HepG2 (cell line): ENCODE measurements at regions not wholly inside any gene's neighbourhood (a gene's known extent, or its start where the extent isn't known, plus 50 kb on each side); places are given as distances from the start of the nearest gene placed in this dataset.

ENCODE experiments used
- CREB1 ChIP-seq, 2 experiments: fragments of 450-650 bp in 1 of 2; IDR thresholded peaks; 2 replicates each; pipeline ENCODE4 v1.6.1; 2016 to 2017; ENCODE audit warnings: control low read depth in 1 of 2, mild to moderate bottlenecking in 1 of 2, missing compliant biosample characterization in 1 of 2, missing genetic modification characterization in 1 of 2
- CREM ChIP-seq, 2 experiments: sonication (generic) in 1 of 2; formaldehyde crosslinking in 1 of 2; IDR thresholded peaks; 2 replicates each; pipeline versions ENCODE4 v1.4.0 to v1.6.1; 2016 to 2020; ENCODE audit warnings: antibody characterized with exemption in 1 of 2, mild to moderate bottlenecking in 1 of 2, missing genetic modification reagents in 1 of 2
- FIP1L1 ChIP-seq: fragments of 200-400 bp; formaldehyde crosslinking; IDR thresholded peaks from 2 replicates; pipeline ENCODE4 v1.6.1; 2018; ENCODE audit warnings: low read depth, mild to moderate bottlenecking, low read length, moderate library complexity, borderline replicate concordance; ENCODE audit not compliant: insufficient read depth
- FOXP1 ChIP-seq, 2 experiments: fragments of 450-650 bp in 1 of 2; IDR thresholded peaks; 2 replicates each; pipeline ENCODE4 v1.6.1; 2017 to 2018; ENCODE audit warnings: antibody characterized with exemption in 1 of 2
- MAZ ChIP-seq, 2 experiments: sonication (generic) in 1 of 2; formaldehyde crosslinking in 1 of 2; IDR thresholded peaks; 2 replicates each; pipeline versions ENCODE4 v1.5.0 to v1.6.1; 2012 to 2020; ENCODE audit warnings: low read depth in 2 of 2, mild to moderate bottlenecking in 2 of 2, borderline replicate concordance in 1 of 2, improper control_type of control experiment in 1 of 2, low read length in 1 of 2, missing genetic modification reagents in 1 of 2, moderate library complexity in 1 of 2
- MEIS2 ChIP-seq: sonication (generic); formaldehyde crosslinking; IDR thresholded peaks from 2 replicates; pipeline ENCODE4 v1.9.0; 2021; ENCODE audit warnings: mild to moderate bottlenecking, missing genetic modification reagents
- POLR2A ChIP-seq, 2 experiments: IDR thresholded peaks; 2 replicates each; pipeline ENCODE4 v1.6.1; 2011; ENCODE audit warnings: low read depth in 2 of 2, low read length in 2 of 2, mild to moderate bottlenecking in 1 of 2, moderate library complexity in 1 of 2; ENCODE audit not compliant: insufficient read depth in 1 of 2
- RAD21 ChIP-seq: fragments of 450-650 bp; formaldehyde crosslinking; IDR thresholded peaks from 2 replicates; pipeline ENCODE4 v1.5.0; 2020; ENCODE audit warnings: mild to moderate bottlenecking
- SMC3 ChIP-seq: IDR thresholded peaks from 2 replicates; pipeline ENCODE4 v1.6.1; 2011; ENCODE audit warnings: low read length, improper control_type of control experiment
- TAF1 ChIP-seq: sonication (generic); formaldehyde crosslinking; IDR thresholded peaks from 2 replicates; pipeline ENCODE4 v1.4.0; 2020; ENCODE audit warnings: missing genetic modification reagents
- TF ChIP-seq, protein P1 (sequence below): conservative IDR thresholded peaks from 2 replicates; pipeline ENCODE4 v1.6.1; 2018; ENCODE audit warnings: missing genetic modification reagents

DNA sequence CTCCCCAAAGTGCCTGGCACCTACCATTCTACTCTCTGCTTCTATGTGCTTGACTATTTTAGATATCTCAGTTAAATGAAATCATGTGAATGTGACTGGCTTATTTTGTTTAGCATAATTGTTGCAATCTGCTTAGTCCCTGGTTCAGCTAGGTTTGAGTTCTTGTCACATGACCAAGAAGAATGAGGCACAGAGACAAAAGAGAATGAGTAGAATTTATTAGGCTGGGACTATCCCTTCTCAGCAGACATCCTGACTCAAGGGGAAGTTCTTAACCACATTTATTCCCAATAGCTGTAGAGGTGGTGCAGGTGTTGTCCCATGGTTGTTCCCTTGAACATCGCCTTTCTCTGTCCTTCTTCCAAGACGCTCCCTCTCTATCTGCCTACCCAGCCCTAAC, 1485.7 kb downstream of the KCNT2 start:
- TF ChIP-seq CREM (IDR thresholded peaks at IDR 0.05): no peak
- TF ChIP-seq CREM (CRISPR knock-in tag; IDR thresholded peaks at IDR 0.05): no peak
- TF ChIP-seq CREB1 (IDR thresholded peaks at IDR 0.05): no peak
- no peak for TF ChIP-seq CREB1 (CRISPR knock-in tag; IDR thresholded peaks at IDR 0.05)
- TF ChIP-seq MEIS2 (CRISPR knock-in tag): no peak
- no peak for TF ChIP-seq MAZ (IDR thresholded peaks at IDR 0.05; ENCODE audit: borderline replicate concordance, low read depth, low read length)
- TF ChIP-seq MAZ (CRISPR knock-in tag; IDR thresholded peaks at IDR 0.05; ENCODE audit: low read depth): no peak
- TF ChIP-seq TAF1 (CRISPR knock-in tag): no peak
- no peak for TF ChIP-seq FIP1L1
- TF ChIP-seq, protein P1, sequence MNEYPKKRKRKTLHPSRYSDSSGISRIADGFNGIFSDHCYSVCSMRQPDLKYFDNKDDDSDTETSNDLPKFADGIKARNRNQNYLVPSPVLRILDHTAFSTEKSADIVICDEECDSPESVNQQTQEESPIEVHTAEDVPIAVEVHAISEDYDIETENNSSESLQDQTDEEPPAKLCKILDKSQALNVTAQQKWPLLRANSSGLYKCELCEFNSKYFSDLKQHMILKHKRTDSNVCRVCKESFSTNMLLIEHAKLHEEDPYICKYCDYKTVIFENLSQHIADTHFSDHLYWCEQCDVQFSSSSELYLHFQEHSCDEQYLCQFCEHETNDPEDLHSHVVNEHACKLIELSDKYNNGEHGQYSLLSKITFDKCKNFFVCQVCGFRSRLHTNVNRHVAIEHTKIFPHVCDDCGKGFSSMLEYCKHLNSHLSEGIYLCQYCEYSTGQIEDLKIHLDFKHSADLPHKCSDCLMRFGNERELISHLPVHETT: no peak
- TF ChIP-seq POLR2A (IDR thresholded peaks at IDR 0.05; ENCODE audit: insufficient read depth in 1 of 2, low read depth in 2 of 2, low read length in 2 of 2): no peak
- TF ChIP-seq RAD21 (CRISPR knock-in tag): no peak
- TF ChIP-seq FOXP1 (IDR thresholded peaks at IDR 0.05): no peak
- no peak for TF ChIP-seq FOXP1 (CRISPR knock-in tag; IDR thresholded peaks at IDR 0.05)
- no peak for TF ChIP-seq SMC3
